ENCODE measurements at regions not wholly inside any gene's neighbourhood (a gene's known extent, or its start where the extent isn't known, plus 50 kb on each side); places are given as distances from the start of the nearest gene placed in this dataset.
A peak's percentile ranks its signal among the peaks of the same experiment; 100 is the strongest.

GRCh38 chr2:38215993-38216392 lies 140.0 kb upstream of the CYP1B1 start (continued):
- TF ChIP-seq CCNT2 (IDR thresholded peaks at IDR 0.05; ENCODE audit: borderline replicate concordance, extremely low read depth, insufficient read length, low read depth, low read length), result no peak
- no peak for TF ChIP-seq ZNF583 (CRISPR knock-in tag; IDR thresholded peaks at IDR 0.05)
- TF ChIP-seq, protein P1, sequence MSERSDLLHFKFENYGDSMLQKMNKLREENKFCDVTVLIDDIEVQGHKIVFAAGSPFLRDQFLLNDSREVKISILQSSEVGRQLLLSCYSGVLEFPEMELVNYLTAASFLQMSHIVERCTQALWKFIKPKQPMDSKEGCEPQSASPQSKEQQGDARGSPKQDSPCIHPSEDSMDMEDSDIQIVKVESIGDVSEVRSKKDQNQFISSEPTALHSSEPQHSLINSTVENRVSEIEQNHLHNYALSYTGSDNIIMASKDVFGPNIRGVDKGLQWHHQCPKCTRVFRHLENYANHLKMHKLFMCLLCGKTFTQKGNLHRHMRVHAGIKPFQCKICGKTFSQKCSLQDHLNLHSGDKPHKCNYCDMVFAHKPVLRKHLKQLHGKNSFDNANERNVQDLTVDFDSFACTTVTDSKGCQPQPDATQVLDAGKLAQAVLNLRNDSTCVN (CRISPR knock-in tag; IDR thresholded peaks at IDR 0.05), result no peak
- TF ChIP-seq, protein P2, sequence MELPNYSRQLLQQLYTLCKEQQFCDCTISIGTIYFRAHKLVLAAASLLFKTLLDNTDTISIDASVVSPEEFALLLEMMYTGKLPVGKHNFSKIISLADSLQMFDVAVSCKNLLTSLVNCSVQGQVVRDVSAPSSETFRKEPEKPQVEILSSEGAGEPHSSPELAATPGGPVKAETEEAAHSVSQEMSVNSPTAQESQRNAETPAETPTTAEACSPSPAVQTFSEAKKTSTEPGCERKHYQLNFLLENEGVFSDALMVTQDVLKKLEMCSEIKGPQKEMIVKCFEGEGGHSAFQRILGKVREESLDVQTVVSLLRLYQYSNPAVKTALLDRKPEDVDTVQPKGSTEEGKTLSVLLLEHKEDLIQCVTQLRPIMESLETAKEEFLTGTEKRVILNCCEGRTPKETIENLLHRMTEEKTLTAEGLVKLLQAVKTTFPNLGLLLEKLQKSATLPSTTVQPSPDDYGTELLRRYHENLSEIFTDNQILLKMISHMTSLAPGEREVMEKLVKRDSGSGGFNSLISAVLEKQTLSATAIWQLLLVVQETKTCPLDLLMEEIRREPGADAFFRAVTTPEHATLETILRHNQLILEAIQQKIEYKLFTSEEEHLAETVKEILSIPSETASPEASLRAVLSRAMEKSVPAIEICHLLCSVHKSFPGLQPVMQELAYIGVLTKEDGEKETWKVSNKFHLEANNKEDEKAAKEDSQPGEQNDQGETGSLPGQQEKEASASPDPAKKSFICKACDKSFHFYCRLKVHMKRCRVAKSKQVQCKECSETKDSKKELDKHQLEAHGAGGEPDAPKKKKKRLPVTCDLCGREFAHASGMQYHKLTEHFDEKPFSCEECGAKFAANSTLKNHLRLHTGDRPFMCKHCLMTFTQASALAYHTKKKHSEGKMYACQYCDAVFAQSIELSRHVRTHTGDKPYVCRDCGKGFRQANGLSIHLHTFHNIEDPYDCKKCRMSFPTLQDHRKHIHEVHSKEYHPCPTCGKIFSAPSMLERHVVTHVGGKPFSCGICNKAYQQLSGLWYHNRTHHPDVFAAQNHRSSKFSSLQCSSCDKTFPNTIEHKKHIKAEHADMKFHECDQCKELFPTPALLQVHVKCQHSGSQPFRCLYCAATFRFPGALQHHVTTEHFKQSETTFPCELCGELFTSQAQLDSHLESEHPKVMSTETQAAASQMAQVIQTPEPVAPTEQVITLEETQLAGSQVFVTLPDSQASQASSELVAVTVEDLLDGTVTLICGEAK (IDR thresholded peaks at IDR 0.05), result no peak
- TF ChIP-seq, protein P2 (CRISPR knock-in tag; IDR thresholded peaks at IDR 0.05), result no peak
- TF ChIP-seq, protein P3, sequence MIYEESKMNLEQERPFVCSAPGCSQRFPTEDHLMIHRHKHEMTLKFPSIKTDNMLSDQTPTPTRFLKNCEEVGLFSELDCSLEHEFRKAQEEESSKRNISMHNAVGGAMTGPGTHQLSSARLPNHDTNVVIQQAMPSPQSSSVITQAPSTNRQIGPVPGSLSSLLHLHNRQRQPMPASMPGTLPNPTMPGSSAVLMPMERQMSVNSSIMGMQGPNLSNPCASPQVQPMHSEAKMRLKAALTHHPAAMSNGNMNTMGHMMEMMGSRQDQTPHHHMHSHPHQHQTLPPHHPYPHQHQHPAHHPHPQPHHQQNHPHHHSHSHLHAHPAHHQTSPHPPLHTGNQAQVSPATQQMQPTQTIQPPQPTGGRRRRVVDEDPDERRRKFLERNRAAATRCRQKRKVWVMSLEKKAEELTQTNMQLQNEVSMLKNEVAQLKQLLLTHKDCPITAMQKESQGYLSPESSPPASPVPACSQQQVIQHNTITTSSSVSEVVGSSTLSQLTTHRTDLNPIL (CRISPR knock-in tag; IDR thresholded peaks at IDR 0.05), result no peak
- TF ChIP-seq SIN3A (IDR thresholded peaks at IDR 0.05; ENCODE audit: borderline replicate concordance in 2 of 2, control insufficient read depth in 1 of 2, low read depth in 2 of 2, low read length in 2 of 2), result no peak
- TF ChIP-seq SNRNP70 (optimal IDR thresholded peaks at IDR 0.05; ENCODE audit: low read depth, low read length), result no peak
- no peak for TF ChIP-seq THRA (IDR thresholded peaks at IDR 0.05)
- TF ChIP-seq FOXP1 (CRISPR knock-in tag; IDR thresholded peaks at IDR 0.05), result no peak
- peak; percentile 62; the same call in 1 of the 2 replicates for TF ChIP-seq BACH1 (tag; IDR thresholded peaks at IDR 0.05)

Measured in K562 (cell line).